Stimulated activated CD4-positive, alpha-beta T cell treated with anti-CD3 and anti-CD28 coated beads, Interleukin-1b, Interleukin-23, amount 100 ng/mL, for 48 hours (primary cell): ENCODE measurements at regions not wholly inside any gene's neighbourhood (a gene's known extent, or its start where the extent isn't known, plus 50 kb on each side); places are given as distances from the start of the nearest gene placed in this dataset.

Experiments used
- DNase-seq: peaks from one replicate; pipeline ENCODE4 v3.0.0-alpha.2; 2020

DNA sequence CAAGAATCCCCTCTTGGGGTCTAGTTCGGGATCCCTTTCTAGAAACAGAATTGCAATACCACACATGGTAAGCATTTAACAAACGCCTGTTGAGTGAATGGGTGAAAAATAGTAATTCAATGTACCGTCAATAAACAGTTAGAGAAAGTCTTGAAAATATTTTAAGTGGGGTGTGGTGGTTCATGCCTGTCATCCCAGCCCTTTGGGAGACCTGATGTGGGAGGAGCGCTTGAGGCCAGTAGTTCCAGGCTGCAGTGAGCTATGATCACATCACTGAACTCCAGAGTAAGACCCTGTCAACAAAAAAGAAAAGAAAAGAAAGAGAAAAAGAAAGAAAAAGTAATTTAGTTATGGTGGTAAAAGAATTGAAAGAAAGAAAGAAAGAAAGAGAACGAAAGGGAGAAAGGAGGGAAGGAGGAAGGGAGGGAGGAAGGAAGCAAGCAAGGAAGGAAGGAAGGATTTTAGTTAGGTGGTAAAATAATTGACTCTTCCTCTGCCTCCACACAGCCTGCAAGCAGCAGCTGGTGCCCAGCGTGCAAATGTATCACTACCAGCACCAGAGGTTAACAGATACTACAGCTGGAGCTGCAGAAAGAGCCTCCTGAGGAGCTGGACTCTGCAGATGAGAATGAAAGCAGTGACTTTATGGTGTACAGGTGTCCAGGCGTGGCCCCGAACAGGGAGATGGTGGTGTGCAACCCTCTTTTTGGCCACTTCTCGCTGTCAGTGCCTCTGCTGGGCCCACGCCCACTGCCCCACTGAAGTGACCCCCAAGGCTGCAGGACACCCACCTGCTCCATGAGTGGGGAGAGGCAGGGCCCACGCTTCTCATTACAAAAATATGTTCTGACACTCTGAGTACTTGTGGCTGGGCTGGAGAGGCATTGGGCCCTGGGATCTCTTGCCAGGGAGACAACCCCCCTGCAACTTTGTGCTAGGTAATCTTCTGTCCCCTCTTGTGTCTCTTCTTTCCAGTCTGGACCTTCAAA, 135.4 kb downstream of the BAMBI start:
- no peak for DNase-seq

GRCh38 chr10:28815681-28816080, 138.4 kb downstream of the BAMBI start:
- DNase-seq, result no peak

GRCh38 chr10:28822719-28823464, 145.6 kb downstream of the BAMBI start:
- no peak for DNase-seq

DNA sequence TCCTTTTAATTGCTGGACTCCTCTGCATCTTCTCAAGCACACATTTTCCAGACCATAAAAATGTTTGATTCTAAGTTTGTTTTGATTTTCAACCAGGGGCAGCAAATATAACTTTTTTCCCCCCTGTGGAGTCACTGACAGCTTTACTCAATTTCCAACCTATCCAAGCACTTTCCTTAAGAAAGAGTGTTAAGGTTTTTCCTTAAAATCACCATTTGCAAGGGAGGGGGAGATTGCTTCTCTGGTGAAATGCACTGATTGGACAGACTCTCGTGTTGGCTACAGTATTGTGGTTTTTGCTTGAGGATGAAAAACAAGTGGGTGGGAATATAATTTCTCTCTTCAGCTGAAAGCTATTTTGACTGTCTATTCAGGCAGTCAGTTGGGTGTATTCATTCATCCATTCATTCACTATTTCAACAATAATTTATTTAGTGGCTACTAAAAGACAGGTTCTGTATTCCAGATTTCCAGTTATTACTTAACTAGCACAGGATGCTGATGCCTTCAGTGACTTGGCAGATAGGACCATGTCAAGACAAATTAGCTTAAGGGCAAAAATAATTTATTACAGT, 146.3 kb downstream of the BAMBI start:
- DNase-seq, result no peak

- DNase-seq, result no peak
These were observed 156.0 kb downstream of the BAMBI start for GRCh38 chr10:28833313-28833712.

DNA sequence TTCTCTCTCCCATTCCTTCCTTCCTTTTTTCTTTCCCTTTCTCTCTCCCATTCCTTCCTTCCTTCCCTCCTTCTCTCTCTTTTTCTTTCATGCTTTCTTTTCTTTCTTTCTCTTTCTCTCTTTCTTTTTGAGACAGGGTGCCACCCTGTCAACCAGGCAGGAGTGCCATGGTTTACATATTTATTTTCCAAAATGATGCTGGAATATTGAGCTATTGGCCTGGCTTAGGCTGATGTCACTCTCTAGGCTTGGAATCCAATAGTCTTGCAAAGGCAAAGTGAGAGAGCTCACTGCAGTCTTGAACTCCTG, 159.1 kb downstream of the BAMBI start:
- no peak for DNase-seq

- no peak for DNase-seq
These were observed 160.5 kb downstream of the BAMBI start for GRCh38 chr10:28837613-28838390.

- no peak for DNase-seq
These were observed 161.6 kb downstream of the BAMBI start for GRCh38 chr10:28838908-28839307.

DNA sequence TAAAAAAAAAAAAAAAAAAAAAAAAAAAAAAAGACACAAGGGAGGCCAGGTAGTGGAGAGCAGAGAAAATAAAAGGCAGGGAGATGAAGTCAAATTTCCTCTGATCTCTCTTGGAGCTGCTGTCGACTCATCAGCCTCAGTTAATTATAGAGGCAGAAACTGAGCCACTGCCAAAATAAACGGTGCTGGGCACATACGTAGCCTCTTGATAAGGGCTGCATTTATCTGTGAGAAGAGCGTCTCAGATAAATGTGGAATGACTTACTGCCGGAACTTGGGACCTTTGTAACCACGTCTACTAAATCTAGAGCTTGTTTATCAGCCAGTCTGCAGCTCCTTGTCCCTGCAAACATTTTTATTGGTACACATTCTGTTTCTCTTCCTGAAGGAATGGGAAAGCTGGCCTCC, 162.3 kb downstream of the BAMBI start:
- DNase-seq, result no peak

- no peak for DNase-seq
These were observed 162.9 kb downstream of the BAMBI start for GRCh38 chr10:28840202-28840601.

- no peak for DNase-seq
These were observed 163.7 kb downstream of the BAMBI start for GRCh38 chr10:28840971-28841370.

GRCh38 chr10:28841625-28842024, 164.3 kb downstream of the BAMBI start:
- DNase-seq, result no peak

GRCh38 chr10:28842321-28842720, 165.0 kb downstream of the BAMBI start:
- no peak for DNase-seq

DNA sequence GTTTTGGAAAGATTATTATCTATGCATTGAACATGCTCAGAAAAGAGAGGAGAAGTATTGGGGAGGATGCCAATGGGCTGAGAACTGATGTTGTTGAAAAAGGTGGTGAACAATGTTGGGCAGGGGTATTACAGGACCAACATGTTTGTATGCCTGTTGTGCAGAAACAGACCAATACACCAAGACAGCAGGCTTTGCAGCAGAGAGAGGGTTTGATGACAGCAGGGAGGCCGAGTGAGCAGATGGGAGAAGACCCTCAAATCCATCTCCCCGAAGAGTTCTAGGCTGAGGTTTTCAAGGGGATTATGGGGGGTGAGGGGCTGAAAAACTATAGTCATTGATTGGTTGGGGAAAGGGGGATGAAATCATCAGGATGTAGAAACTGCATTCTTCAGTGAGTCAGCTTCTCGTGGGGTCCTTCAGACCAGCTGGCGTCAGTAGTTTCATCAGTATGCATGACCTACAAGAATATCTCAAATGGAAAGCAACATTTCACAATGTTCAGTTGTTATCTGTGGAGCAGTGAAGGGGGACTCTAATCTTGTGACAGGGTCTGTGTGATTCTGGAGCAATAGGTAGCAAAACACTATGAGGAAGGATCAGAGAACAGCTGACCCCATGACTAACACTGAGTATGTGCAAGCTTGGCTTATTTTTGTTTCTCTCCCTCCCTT, 167.8 kb downstream of the BAMBI start:
- no peak for DNase-seq

GRCh38 chr10:28849309-28849708, 172.0 kb downstream of the BAMBI start:
- DNase-seq, result no peak

GRCh38 chr10:28849821-28850220, 172.5 kb downstream of the BAMBI start:
- DNase-seq, result no peak

DNA sequence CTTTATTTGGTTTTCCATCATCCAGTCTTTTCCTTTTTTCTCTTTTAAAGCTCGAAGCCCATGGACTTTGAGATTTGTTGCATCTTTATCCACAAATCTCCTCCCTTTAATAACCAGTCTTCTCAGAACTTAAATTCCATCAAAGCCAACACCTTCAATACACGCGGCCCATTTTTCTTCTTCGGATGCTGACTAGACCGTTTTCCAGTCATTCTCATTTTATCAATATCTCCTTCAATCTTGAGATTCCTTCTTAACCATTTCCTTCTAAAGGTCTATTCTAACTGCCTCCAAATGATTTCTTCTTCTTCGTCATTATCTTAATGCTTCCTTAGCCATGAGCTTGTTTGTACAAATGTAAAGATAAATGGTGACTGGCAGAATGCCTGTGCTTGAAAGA, 173.5 kb downstream of the BAMBI start:
- no peak for DNase-seq

GRCh38 chr10:28853195-28853594, 175.9 kb downstream of the BAMBI start:
- no peak for DNase-seq

DNA sequence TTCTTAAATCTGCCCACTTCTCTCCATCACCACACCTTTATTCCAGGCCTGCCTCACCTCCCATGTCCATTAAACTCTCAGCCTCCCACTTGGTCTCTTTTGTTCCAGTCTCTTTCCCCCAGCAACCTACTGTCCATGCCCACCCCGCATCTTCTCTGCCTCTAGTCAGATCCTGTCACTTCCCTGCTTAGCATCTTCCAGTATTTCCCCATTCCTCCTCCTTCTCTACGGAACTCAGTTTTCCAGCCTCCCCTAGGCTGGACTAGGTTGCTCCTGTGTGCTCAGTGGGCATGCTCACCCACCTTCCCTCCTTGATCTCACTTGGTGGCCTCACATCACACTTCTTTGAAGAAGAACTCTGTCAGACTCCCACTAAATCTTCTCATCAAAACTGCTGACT, 179.8 kb downstream of the BAMBI start:
- DNase-seq, result no peak

DNA sequence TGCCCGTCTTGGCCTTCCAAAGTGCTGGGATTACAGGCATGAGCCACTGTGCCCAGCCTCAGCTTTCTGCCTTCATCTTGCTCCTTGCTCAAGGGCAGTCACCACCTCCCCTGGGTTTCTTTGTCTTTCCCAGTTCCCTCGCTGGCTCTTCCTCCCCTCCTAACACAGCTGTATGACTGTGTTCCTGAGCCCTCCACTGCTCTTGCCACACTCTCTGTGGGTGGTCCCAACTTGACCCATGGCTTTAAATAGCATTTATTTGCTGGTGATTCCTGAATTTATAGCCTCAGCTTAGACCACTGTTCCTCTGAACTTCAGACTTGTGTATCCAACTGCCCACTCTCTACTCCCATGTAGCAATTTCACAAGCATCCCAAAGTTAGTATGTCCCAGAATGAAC, 181.3 kb downstream of the BAMBI start:
- no peak for DNase-seq

- no peak for DNase-seq
These were observed 182.5 kb downstream of the BAMBI start for GRCh38 chr10:28859791-28860190.

DNA sequence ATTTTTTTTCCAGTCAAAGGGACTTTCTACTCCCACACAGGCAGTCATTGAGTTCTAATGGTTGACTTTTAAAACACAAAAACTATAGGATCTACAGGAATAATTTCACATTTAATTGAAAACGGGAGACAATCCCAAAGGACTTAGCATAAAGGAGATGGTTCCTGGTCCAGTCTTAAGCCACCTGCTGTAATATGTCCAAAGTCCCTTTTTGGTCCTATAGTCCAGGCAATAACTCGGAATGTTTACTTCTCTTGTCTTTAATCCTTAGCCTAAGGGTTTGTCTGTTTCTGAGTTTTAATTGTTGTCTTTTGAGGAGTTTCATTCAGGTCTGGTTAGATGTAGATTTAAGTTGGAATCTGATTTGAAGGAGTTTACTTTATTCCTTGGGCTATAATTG, 184.9 kb downstream of the BAMBI start:
- DNase-seq, result no peak
